ENCODE measurements at regions not wholly inside any gene's neighbourhood (a gene's known extent, or its start where the extent isn't known, plus 50 kb on each side); places are given as distances from the start of the nearest gene placed in this dataset.

DNA sequence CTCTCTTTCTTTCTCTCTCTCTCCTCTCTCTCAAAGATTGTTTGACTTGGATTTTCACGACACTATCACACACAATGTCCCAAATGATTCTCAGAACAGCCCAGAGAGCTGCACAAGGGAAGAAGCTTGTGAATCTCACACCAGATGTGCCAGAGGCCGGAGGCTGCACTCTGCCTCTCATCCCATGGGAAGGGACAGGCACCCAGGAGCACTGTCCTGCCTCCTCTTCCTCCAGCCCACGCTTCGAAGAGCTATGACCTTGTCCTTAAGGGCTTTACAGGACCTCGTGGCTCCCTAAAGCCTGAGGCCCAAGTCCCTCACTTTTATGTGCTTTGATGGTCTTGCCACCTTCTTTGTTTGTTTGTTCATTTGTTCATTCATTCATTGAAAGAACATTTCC is 267.6 kb downstream of the FAM43A start:
- TF ChIP-seq CTCF (IDR thresholded peaks at IDR 0.05; ENCODE audit: low read length) (no peak), EZH2 (optimal IDR thresholded peaks at IDR 0.05; ENCODE audit: low read depth, low read length) (no peak), EZH2phosphoT487 (IDR thresholded peaks at IDR 0.05; ENCODE audit: low read length) (no peak)

Measured in MM.1S (cell line).